MCF 10A (cell line): ENCODE measurements at regions not wholly inside any gene's neighbourhood (a gene's known extent, or its start where the extent isn't known, plus 50 kb on each side); places are given as distances from the start of the nearest gene placed in this dataset.

ENCODE experiments used
- BruUV-seq: library from RNA; stranded (reverse); fragments of 400-500 nt; replicated peaks from 2 replicates; lab custom pipeline; 2021; lab: Mats Ljungman, UMichigan
- CTCF ChIA-PET: fragments of 300-600 bp; sonication (Branson Sonifier 250); formaldehyde crosslinking; extraction: SDS; loops from one replicate; lab custom pipeline; 2021; ENCODE audit warnings: antibody characterized with exemption, inconsistent platforms; lab: Yijun Ruan, JAX
- POLR2A ChIA-PET: fragments of 300-600, 350-650 bp; sonication (Branson Sonifier 250); formaldehyde crosslinking; extraction: SDS; loops from one replicate; lab custom pipeline; 2020; ENCODE audit warnings: antibody characterized with exemption, inconsistent platforms; lab: Yijun Ruan, JAX
- DNase-seq: peaks from one replicate; pipeline ENCODE4 v3.0.0-alpha.2; 2018; ENCODE audit not compliant: unreplicated experiment
- H3K27ac Mint-ChIP-seq: one replicate; pipeline ENCODE4 v1.8.0; 2022; ENCODE audit warnings: mild to moderate bottlenecking, low read depth, mixed read lengths; ENCODE audit not compliant: unreplicated experiment
- H3K27me3 Mint-ChIP-seq: one replicate; pipeline ENCODE4 v1.8.0; 2022; ENCODE audit warnings: mixed read lengths; ENCODE audit not compliant: insufficient read depth, unreplicated experiment
- H3K36me3 Mint-ChIP-seq: one replicate; pipeline ENCODE4 v1.8.0; 2022; ENCODE audit warnings: mild to moderate bottlenecking, moderate library complexity, mixed read lengths; ENCODE audit not compliant: insufficient read depth, unreplicated experiment
- H3K4me1 Mint-ChIP-seq: one replicate; pipeline ENCODE4 v1.8.0; 2022; ENCODE audit warnings: mixed read lengths; ENCODE audit not compliant: insufficient read depth, unreplicated experiment
- H3K4me3 Mint-ChIP-seq: one replicate; pipeline ENCODE4 v1.8.0; 2022; ENCODE audit warnings: mild to moderate bottlenecking, moderate library complexity, mixed read lengths; ENCODE audit not compliant: unreplicated experiment
- H3K9me3 Mint-ChIP-seq: one replicate; pipeline ENCODE4 v1.8.0; 2022; ENCODE audit warnings: mixed read lengths; ENCODE audit not compliant: unreplicated experiment
- intact Hi-C: fragments of 100-400 bp; cut with micrococcal nuclease; formaldehyde crosslinking; loops from 2 replicates; pipeline ENCODE4 v1.14.1; 2022
- TF ChIP-seq, protein P1 (sequence below): fragments of 200-600 bp; IDR thresholded peaks from one replicate; pipeline ENCODE4 v1.8.0; 2022; ENCODE audit warnings: antibody characterized with exemption, mild to moderate bottlenecking; ENCODE audit not compliant: unreplicated experiment

DNA sequence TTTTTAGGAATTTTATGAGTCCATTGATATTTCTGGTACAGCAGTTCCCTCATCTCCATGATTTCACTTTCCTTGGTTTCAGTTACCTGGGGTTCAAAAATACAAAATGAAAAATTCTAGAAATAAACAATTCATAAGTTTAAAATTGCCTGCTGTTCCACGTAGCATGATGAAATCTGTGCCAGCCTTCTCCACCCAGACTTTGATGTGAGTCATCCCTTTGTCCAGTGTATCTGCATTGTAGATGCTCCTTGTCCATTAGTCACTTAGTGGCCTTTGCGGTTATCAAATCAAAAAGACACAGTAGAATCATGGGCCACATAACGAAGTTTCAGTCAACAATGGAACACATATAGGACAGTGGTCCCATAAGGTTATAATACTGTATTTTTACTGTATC, 286.9 kb downstream of the PTEN start:
- Mint-ChIP-seq H3K27me3 (no peaks in the 10 kb centered on the region), H3K4me1 (peaks cover 28% of the 10 kb centered on the region), H3K4me3 (no peak overlapping the region), H3K27ac (peak overlapping the region; percentile 39), H3K9me3 (no peaks in the 10 kb centered on the region), H3K36me3 (no peaks in the 10 kb centered on the region)
- ChIA-PET CTCF (no interaction called here), POLR2A (interaction anchor here (1.2 kb wide), 1 partner anchor 288 kb away, joined by 5 read pairs; no protein-coding TSS in a partner anchor)
- BruUV-seq = no TSS peak
- intact Hi-C loops = loop anchor here (5.0 to 10.0 kb wide), 2 partner anchors 288 to 404 kb away; partner anchors contain the start of genes KLLN and PTEN
- DNase-seq = peak; percentile 87
- TF ChIP-seq, protein P1, sequence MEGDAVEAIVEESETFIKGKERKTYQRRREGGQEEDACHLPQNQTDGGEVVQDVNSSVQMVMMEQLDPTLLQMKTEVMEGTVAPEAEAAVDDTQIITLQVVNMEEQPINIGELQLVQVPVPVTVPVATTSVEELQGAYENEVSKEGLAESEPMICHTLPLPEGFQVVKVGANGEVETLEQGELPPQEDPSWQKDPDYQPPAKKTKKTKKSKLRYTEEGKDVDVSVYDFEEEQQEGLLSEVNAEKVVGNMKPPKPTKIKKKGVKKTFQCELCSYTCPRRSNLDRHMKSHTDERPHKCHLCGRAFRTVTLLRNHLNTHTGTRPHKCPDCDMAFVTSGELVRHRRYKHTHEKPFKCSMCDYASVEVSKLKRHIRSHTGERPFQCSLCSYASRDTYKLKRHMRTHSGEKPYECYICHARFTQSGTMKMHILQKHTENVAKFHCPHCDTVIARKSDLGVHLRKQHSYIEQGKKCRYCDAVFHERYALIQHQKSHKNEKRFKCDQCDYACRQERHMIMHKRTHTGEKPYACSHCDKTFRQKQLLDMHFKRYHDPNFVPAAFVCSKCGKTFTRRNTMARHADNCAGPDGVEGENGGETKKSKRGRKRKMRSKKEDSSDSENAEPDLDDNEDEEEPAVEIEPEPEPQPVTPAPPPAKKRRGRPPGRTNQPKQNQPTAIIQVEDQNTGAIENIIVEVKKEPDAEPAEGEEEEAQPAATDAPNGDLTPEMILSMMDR = no peak

DNA sequence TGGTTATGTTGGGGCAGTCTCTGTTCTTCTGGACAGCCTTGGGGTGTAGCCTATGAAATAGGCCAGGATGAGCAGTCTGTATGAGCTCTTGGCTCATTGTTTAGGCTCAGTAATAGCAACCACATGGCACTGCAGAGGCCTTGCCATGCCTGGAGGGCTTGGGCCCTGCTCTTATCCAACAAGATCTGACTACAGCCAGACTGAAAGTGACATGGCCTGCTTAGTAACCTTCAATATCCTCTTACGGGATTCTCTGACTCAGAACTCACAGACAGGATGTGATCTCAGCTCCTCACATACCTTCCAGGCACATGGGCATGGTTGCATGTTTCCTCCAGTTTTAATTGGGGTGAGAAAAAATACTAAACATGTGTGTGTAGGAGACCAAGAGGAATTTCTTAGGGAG, 289.3 kb downstream of the PTEN start:
- H3K4me1 Mint-ChIP-seq = peaks cover 35% of the 10 kb centered on the region
- BruUV-seq = no TSS peak
- DNase-seq = peak; percentile 95
- ChIA-PET CTCF (interaction anchor here (0.6 to 1.6 kb wide), 3 partner anchors 22 to 238 kb away, joined by 3 to 5 read pairs (median 4); no protein-coding TSS in a partner anchor), POLR2A (interaction anchor here (0.7 to 3.9 kb wide), 14 partner anchors 10 to 307 kb away, joined by 3 to 34 read pairs (median 3); partner anchors contain the start of genes KLLN and PTEN)
- intact Hi-C loops = loop anchor here (5.0 to 10.0 kb wide), 2 partner anchors 290 to 402 kb away; partner anchors contain the start of genes KLLN and PTEN
- H3K4me3 Mint-ChIP-seq = no peak overlapping the region
- no peaks in the 10 kb centered on the region for H3K9me3 Mint-ChIP-seq
- H3K27me3 Mint-ChIP-seq = no peaks in the 10 kb centered on the region
- peak overlapping the region; percentile 91 for H3K27ac Mint-ChIP-seq
- H3K36me3 Mint-ChIP-seq = no peaks in the 10 kb centered on the region
- TF ChIP-seq, protein P1 = no peak

DNA sequence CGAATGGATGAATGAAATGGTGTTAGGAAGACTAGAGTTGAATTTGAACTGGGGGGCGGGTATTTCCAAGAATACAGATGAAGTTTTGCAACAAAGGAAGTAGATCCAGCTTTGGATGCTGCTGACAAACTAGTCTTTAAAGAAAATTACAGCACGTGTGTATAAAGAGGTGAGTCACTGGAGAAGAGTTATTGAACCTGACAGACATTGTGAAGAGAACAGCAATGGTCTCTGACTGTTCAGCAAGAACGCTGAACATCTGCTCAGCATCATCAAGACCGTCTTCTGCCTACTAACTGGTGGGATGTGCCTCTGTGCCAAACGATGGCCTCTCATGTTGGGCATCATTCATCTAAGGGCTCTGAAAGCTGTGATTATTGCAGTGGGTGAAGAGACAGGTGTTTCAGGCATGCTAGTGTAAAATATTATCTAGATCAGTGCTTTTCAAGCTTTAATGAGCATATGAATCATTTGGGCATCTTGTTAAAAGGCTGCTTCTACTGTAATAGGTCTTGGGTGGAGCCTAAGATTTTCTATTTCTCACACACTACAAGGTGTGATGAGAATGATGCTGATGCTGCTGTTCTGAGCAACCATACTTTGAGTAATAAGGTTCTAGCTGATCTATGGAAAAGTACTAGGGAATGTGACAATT, 291.3 kb downstream of the PTEN start:
- Mint-ChIP-seq H3K9me3 (no peaks in the 10 kb centered on the region), H3K27me3 (no peaks in the 10 kb centered on the region), H3K4me3 (no peak overlapping the region), H3K4me1 (peaks cover 50% of the 10 kb centered on the region), H3K36me3 (no peaks in the 10 kb centered on the region), H3K27ac (no peak overlapping the region)
- intact Hi-C loops = loop anchor here (5.0 to 10.0 kb wide), 2 partner anchors 292 to 400 kb away; partner anchors contain the start of genes KLLN and PTEN
- ChIA-PET POLR2A (interaction anchor here (0.7 to 3.9 kb wide), 5 partner anchors 55 to 370 kb away, joined by 3 to 34 read pairs (median 3); partner anchors contain the start of genes ATAD1, KLLN and PTEN), CTCF (no interaction called here)
- TF ChIP-seq, protein P1 = no peak
- no TSS peak for BruUV-seq
- DNase-seq = peak; percentile 34

DNA sequence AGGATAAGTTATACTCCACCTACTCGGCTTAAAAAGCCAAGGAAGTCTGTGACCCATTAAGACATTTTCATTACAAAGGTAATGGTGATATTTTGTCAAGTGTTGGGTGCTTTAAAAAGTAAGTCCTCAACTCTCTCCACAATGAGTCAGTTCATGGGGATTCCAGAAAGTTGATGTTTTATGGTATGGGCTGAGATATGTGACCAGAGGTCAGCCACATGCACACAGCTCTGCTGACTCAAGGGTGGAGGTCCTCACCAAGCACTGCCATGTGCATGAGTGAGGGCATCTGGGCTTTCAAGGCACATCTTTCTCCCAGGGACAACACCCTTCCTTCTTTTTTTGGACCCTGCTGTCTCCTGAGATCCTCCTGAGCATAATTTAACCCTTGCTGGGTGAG, 292.9 kb downstream of the PTEN start:
- CTCF ChIA-PET = interaction anchor here (0.6 to 1.6 kb wide), 2 partner anchors 63 to 305 kb away, joined by 3 to 4 read pairs; no protein-coding TSS in a partner anchor
- TF ChIP-seq, protein P1 = no peak
- intact Hi-C loops = loop anchor here (10.0 kb wide), 1 partner anchor 398 kb away; no protein-coding TSS in a partner anchor
- Mint-ChIP-seq H3K36me3 (no peaks in the 10 kb centered on the region), H3K9me3 (no peaks in the 10 kb centered on the region), H3K27ac (no peak overlapping the region), H3K27me3 (no peaks in the 10 kb centered on the region), H3K4me1 (peaks cover 50% of the 10 kb centered on the region), H3K4me3 (no peak overlapping the region)
- BruUV-seq = no TSS peak
- DNase-seq = no peak
- POLR2A ChIA-PET = interaction anchor here (0.6 to 1.2 kb wide), 4 partner anchors 54 to 125 kb away, joined by 3 to 4 read pairs (median 3); no protein-coding TSS in a partner anchor
